Putamen (tissue), 1 donor: ENCODE measurements at regions not wholly inside any gene's neighbourhood (a gene's known extent, or its start where the extent isn't known, plus 50 kb on each side); places are given as distances from the start of the nearest gene placed in this dataset.

Source experiments
- DNase-seq: peaks from one replicate; pipeline ENCODE4 v3.0.0-alpha.2; 2016; ENCODE audit warnings: low spot score

DNA sequence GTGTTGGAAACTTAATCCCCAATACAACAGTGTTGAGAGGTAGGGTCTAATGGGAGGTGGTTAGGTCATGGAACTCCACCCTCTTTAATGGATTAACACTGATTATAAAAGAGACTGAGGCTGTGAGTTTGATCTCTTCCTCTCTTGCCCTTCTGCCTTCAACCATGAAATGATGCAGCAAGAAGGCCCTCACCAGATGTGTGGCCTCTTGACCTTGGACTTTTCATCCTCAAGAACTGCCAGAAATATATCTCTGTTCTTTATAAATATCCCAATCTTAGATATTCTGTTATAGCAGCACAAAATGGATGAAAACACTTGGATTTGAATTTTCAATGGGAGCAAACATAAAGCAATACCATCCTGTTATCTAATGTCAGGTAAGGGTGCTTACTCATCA is 67.6 kb downstream of the NMUR2 start:
- no peak for DNase-seq

- no peak for DNase-seq
Observed at GRCh38 chr5:152335461-152335860, 69.6 kb downstream of the NMUR2 start.

- no peak for DNase-seq
Observed at GRCh38 chr5:152332716-152333460, 72.2 kb downstream of the NMUR2 start.

DNA sequence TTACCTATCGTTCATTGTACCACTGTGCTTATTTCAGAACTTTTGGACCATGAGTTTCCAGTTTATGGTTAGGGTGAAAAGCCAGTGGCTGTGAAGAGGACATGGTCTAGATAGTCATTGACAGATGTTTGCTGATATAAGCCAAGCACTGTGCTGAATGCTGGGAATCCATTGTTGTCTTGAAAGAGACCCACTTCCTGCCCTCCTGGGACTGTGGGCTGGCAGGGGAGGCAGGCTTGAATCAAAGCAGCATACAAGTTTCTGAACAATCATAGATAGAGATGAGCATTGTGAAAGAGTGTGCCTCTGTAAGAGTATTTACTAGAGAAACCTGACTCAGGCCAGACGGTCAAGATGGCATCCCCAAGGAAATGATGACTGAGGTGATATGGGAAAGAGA is 73.4 kb downstream of the NMUR2 start:
- DNase-seq = no peak

GRCh38 chr5:152331006-152331405 is 74.1 kb downstream of the NMUR2 start:
- DNase-seq = no peak

GRCh38 chr5:152329761-152330283 is 75.3 kb downstream of the NMUR2 start:
- no peak for DNase-seq

GRCh38 chr5:152329207-152329606 is 75.9 kb downstream of the NMUR2 start:
- no peak for DNase-seq

DNA sequence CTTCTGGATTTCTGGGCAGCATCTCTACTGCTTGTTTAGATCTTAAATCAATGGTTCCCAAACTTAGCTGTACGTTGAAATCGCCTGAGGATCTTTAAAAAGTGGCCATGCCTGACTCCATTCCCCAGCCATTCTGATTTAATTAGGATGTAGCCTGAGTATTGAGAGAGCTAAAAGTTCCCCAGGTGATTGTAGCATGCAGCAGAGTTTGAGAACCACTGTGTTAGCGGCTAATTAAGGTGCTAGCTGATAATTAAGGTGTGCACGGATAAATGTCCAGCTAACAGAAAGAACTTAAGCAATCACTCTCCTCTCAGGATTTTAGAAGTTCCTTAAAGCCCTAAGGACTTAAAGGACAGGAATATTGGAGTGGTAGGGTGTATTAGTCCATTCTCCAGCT is 89.1 kb downstream of the NMUR2 start:
- DNase-seq = no peak

DNA sequence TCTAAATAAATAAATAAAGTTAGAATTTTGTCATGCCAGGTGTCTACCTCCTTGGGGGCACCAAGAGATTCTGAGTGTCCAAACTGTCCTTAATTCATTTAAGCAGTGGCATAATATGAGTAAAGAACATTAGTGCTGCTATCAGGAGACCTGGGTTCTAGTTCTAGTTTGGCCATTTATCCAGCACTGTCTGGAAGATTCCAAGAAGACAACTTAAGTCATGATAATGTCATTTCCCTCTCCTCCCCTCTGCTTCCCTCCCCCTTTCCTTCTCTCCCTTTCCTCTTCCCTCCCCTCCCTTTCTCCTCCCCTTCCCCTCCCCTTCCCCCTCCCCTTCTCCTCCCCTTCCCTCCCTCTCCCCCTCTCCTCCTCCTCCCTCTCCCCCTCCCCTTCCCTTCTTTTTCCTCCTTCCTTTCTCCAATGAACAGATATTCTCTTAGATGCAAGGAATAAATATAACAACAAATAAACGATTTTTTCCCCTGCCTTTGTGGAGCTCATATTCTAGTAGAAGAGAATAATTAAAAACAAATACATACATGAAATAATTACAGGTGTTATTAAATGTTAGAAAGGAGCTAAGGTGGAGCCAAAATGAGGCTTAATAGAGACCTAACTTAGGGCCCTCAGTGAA is 90.8 kb downstream of the NMUR2 start:
- DNase-seq = no peak

- DNase-seq = no peak
Observed at GRCh38 chr5:152309926-152310450, 95.1 kb downstream of the NMUR2 start.

- DNase-seq = no peak
Observed at GRCh38 chr5:152306386-152306785, 98.7 kb downstream of the NMUR2 start.

GRCh38 chr5:152305525-152305924 is 99.6 kb downstream of the NMUR2 start:
- no peak for DNase-seq

DNA sequence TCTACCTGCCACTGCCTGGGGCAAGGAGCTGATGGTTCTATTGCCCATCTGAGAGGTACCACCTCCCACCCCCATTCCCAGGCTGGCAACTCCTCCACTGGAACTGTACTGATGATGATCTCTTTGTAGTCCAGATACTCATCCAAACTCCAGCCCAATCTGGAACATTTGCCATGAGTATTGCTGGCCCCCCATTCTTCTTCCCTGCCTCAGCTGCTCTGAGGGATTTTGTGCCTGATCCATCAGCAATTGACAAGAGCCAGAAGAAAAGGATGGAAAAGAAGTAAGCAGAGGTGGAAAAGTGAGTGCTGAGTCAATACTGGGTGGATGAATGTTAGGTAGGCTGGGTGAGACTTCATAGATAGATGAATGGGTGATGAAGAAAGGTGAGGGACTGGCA is 101.2 kb downstream of the NMUR2 start:
- DNase-seq = no peak

- no peak for DNase-seq
Observed at GRCh38 chr5:152297866-152298265, 107.2 kb downstream of the NMUR2 start.

DNA sequence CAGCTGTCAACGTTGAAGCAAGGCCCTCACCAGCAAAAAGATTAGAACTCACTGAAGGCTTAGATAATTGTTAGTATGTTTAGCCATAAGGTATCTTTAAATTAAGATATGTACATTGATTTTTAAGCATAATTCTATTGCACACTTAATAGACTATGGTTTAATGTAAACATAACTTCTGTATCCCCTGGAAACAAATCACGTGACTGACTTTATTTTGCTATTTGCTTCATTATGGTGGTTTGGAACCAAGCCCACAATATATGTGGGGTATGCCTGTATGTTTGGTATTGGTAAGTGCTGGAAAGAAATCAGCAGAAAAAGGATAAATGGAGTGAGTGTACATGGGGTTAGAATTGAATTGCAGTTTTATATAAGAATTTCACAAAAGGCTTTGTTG is 111.9 kb downstream of the NMUR2 start:
- no peak for DNase-seq

GRCh38 chr5:152290181-152290580 is 114.9 kb downstream of the NMUR2 start:
- no peak for DNase-seq

DNA sequence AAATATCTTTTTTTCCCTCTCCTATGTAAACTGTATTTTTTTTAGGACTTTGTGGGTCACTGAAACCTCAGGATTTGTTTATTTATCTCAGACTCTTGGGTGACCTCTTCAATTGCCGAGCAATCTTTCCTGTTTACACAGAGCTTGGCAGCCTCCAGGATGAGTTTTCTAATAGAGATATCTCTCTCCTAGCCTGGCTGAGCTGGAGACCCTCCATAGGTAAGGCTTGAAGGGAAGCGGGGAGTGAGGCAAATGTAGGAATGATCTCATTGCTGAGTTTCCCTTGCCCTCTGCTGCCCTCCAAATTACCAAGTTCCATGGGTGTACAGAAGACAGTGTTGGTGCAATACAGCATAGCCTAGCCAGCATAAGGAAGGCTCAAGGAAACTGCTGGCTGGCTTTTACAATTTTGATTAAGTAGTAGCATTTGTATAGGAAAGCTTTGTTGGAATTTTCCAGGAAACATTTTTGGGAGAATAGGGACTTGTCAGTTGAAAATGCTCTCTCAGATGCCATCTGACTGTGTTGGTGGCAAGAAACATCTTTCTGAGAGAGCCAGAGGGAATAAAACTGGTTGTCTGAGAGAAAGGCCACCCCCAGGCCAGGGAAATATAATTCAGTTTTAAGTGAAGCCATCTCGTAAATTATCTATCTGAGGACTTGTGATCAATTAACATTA is 116.0 kb downstream of the NMUR2 start:
- no peak for DNase-seq

- DNase-seq = no peak
Observed at GRCh38 chr5:152288499-152288898, 116.6 kb downstream of the NMUR2 start.

DNA sequence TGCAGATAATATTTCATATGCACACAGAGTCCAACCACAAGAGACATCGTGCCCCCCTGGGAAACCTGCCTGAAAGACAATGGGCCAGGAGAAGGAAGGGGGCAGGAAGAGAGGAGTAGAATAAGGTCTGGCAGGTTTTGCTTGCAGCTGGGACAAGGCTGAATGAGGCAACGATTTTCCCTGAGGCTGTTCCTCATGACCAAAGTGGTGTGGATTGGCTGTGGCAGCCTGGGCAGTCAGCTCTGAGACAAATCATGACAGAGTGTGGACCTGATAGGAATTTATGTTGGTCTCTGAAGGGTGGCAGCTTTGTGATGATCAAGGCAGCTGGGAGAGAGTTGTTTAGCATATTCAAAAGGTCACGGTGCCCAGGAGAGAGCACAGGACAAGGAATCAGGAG is 119.3 kb downstream of the NMUR2 start:
- no peak for DNase-seq

GRCh38 chr5:152282331-152282730 is 122.7 kb downstream of the NMUR2 start:
- no peak for DNase-seq

DNA sequence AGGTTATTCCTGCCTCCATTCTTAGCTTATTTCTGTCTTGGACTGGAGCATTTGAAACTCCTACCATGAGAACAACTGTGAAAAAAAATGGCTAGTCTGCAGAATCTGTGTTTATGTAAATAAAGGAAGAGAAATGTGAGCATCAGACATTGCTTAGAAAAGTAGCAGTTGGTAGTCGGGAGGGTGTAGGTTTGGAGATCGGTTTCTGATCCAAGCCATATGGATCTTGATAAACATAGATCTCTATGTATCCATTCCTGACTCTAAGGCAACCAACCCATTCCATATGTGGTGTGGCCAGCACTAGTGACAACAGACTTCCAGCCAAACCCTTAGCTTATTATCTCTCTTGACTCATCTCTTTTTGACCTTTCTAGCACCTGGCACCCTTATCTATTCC is 127.1 kb downstream of the NMUR2 start:
- DNase-seq = no peak

DNA sequence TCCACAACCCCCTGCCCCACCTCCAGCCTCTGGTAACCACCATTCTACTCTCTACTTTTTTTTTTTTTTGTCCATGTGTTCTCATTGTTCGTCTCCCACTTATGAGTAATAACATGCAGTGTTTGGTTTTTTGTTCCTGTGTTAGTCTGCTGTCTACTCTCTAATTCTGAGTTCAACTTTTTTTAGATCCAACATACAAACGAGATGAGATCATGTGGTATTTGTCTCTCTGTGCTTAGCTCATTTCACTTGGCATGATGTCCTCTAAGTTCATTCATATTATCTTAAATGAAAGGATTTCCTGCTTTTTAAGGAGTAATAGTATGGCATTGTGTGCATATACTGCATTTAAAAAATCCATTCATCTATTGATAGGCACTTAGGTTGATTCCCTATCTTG is 130.9 kb downstream of the NMUR2 start:
- no peak for DNase-seq

DNA sequence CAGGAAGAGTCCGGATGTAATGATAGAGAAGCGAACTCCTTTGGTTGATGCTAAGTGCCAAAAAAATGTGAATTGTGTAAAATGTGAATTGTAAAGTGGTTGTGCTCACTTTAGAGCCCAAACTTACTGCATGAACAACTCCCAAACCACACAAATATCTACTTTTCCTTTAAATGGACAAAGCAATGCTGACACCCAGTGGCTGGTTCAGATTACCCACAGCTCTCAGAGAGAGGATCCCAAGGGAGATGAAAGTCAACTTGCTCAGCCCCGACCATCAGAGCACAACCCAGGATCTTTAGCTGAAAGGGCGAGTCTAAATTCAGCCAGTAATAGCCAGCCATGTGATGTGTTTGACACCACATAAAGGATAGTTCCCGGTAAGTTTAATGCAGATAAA is 133.7 kb downstream of the NMUR2 start:
- no peak for DNase-seq
